Chondrocyte (in vitro differentiated cells): ENCODE measurements at regions not wholly inside any gene's neighbourhood (a gene's known extent, or its start where the extent isn't known, plus 50 kb on each side); places are given as distances from the start of the nearest gene placed in this dataset.

ENCODE experiments used
- DNase-seq: peaks from one replicate; pipeline ENCODE4 v3.0.0; 2021; ENCODE audit warnings: mixed read lengths, low spot score
- H3K27ac Mint-ChIP-seq: one replicate; pipeline ENCODE4 v1.8.0; 2021; ENCODE audit warnings: mild to moderate bottlenecking, moderate library complexity, mixed read lengths; ENCODE audit not compliant: unreplicated experiment
- H3K27me3 Mint-ChIP-seq: 2 replicates; pipeline ENCODE4 v1.8.0; 2021; ENCODE audit warnings: low read depth, mixed read lengths
- H3K36me3 Mint-ChIP-seq: 2 replicates; pipeline ENCODE4 v1.8.0; 2021; ENCODE audit warnings: low read depth, mixed read lengths
- H3K4me1 Mint-ChIP-seq: 2 replicates; pipeline ENCODE4 v1.8.0; 2021; ENCODE audit warnings: low read depth, mild to moderate bottlenecking, mixed read lengths
- H3K4me3 Mint-ChIP-seq: one replicate; pipeline ENCODE4 v1.8.0; 2021; ENCODE audit warnings: mild to moderate bottlenecking, moderate library complexity, mixed read lengths; ENCODE audit not compliant: unreplicated experiment
- H3K9me3 Mint-ChIP-seq: 2 replicates; pipeline ENCODE4 v1.8.0; 2021; ENCODE audit warnings: low read depth, mixed read lengths
- TF ChIP-seq, protein P1 (sequence below): fragments of 200-600 bp; sonication (generic); IDR thresholded peaks from 2 replicates; pipeline ENCODE4 v1.5.0; 2021; ENCODE audit warnings: antibody characterized with exemption, mild to moderate bottlenecking, moderate library complexity

DNA sequence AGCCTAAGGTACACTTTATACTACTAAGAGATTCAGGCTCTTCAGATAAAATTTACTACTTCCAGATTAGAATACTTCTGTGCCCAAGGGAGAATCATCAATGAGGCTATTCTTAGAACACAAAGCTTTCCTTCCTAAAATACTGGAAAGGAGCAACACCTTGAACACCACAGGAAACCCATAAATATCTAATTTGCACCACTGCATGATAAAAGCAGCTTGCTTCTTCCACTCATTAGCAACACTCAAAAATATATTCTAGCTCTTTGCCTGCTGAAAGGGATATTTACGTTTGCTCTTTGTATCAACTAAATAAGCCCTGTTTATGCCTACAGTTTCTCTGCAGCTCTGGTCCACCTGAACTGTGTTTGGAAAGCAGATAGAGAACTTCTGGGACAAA, 284.3 kb downstream of the RWDD3 start:
- no peak for DNase-seq
- Mint-ChIP-seq H3K9me3 (peaks cover 12% of the 10 kb centered on the region), H3K36me3 (no peaks in the 10 kb centered on the region), H3K27me3 (peaks cover 6% of the 10 kb centered on the region), H3K4me3 (no peak overlapping the region), H3K27ac (no peak overlapping the region), H3K4me1 (no peaks in the 10 kb centered on the region)
- TF ChIP-seq, protein P1, sequence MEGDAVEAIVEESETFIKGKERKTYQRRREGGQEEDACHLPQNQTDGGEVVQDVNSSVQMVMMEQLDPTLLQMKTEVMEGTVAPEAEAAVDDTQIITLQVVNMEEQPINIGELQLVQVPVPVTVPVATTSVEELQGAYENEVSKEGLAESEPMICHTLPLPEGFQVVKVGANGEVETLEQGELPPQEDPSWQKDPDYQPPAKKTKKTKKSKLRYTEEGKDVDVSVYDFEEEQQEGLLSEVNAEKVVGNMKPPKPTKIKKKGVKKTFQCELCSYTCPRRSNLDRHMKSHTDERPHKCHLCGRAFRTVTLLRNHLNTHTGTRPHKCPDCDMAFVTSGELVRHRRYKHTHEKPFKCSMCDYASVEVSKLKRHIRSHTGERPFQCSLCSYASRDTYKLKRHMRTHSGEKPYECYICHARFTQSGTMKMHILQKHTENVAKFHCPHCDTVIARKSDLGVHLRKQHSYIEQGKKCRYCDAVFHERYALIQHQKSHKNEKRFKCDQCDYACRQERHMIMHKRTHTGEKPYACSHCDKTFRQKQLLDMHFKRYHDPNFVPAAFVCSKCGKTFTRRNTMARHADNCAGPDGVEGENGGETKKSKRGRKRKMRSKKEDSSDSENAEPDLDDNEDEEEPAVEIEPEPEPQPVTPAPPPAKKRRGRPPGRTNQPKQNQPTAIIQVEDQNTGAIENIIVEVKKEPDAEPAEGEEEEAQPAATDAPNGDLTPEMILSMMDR = no peak

DNA sequence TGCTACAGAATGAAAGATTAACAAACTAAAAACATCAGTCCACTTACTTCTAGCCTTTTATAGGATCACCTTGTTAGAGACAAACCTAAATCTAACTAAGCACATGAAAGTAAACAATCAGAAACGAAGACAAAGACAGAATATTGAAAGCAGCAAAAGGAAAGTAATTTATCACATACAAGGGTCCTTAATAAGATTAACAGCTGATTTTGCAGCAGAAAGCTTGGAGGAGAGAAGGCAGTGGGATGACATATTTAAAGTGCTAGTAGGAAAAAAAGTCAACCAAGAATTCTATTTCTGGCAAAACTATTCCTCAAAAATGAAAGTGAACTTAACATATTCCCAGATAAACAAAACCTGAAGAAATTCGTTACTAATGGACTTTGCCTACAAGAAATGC, 286.4 kb downstream of the RWDD3 start:
- Mint-ChIP-seq H3K27me3 (peaks cover 4% of the 10 kb centered on the region), H3K36me3 (no peaks in the 10 kb centered on the region), H3K27ac (no peak overlapping the region), H3K9me3 (peaks cover 22% of the 10 kb centered on the region), H3K4me1 (no peaks in the 10 kb centered on the region), H3K4me3 (no peak overlapping the region)
- TF ChIP-seq, protein P1 = no peak
- DNase-seq = no peak

DNA sequence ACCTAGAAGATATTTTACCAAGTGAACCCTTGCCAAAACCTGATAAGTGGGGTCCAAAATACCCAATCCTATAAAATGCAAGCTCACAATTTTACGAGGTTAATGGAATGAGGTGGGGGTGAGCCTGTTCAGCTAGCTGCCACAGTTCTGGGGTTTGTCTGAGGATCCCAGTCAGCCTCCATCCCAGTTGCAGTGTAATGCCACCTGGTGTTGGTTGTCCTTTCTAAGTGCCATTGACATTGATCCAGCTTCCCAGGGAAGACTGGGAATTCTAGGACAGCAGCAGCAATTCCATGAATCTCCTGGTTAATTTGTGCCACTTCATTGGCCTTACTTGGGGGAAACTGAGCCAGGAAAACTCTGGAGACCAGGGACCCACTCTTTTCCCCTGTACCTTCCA, 298.3 kb downstream of the RWDD3 start:
- Mint-ChIP-seq H3K27me3 (peaks cover 4% of the 10 kb centered on the region), H3K4me1 (no peaks in the 10 kb centered on the region), H3K36me3 (no peaks in the 10 kb centered on the region), H3K4me3 (no peak overlapping the region), H3K9me3 (peaks cover 2% of the 10 kb centered on the region), H3K27ac (no peak overlapping the region)
- TF ChIP-seq, protein P1 = no peak
- DNase-seq = no peak

DNA sequence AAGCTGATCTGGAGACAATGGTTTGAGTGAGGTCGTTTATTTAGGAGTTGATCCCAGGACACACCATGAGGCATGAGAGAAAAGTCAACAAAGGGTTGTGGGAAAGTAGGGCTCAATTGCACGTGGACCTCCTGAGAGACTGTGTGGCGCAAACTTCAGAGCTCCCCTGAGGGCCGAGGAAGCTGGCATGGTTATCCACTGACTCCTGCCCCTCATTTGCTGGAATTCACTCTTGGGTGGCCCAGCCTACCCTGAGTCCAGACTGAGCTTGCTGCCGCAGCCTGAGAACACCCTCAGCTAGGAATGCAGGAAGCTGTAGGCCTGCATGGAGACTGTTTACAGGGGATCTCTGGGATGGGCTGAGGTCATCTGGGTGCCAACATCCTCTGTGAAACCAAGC, 301.0 kb downstream of the RWDD3 start:
- no peak overlapping the region for H3K27ac Mint-ChIP-seq
- peaks cover 7% of the 10 kb centered on the region for H3K9me3 Mint-ChIP-seq
- H3K36me3 Mint-ChIP-seq = no peaks in the 10 kb centered on the region
- DNase-seq = no peak
- TF ChIP-seq, protein P1 = no peak
- peaks cover 3% of the 10 kb centered on the region for H3K27me3 Mint-ChIP-seq
- no peaks in the 10 kb centered on the region for H3K4me1 Mint-ChIP-seq
- no peak overlapping the region for H3K4me3 Mint-ChIP-seq

DNA sequence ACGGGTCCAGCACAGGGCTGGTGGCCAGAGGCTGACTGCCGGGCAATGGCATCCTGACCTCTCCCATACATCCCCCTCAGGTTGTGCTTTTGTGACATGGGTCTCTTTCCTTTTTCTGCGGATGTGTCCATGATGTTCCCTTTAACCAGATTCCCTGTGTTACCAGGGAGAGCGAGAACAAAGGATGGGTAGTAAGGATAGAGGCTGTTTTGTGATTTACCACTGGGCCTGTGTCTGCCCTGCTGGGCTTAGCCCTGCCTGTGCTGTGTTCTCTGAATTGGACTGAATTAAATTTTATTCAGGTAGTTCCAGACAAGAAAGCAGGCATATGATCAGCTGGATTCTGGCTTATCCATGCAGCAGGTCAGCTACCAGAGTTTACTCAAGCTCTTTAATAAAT, 301.6 kb downstream of the RWDD3 start:
- peaks cover 3% of the 10 kb centered on the region for H3K27me3 Mint-ChIP-seq
- no peaks in the 10 kb centered on the region for H3K36me3 Mint-ChIP-seq
- H3K9me3 Mint-ChIP-seq = peaks cover 7% of the 10 kb centered on the region
- DNase-seq = no peak
- H3K4me3 Mint-ChIP-seq = no peak overlapping the region
- no peak overlapping the region for H3K27ac Mint-ChIP-seq
- TF ChIP-seq, protein P1 = no peak
- no peaks in the 10 kb centered on the region for H3K4me1 Mint-ChIP-seq
